GM23338 (cell line): ENCODE measurements at regions not wholly inside any gene's neighbourhood (a gene's known extent, or its start where the extent isn't known, plus 50 kb on each side); places are given as distances from the start of the nearest gene placed in this dataset.

Experiments
- ATAC-seq: fragments of 200-7000 bp; cut with Tn5 transposase; 3 replicates; pipeline ENCODE4 v1.9.1; 2020
- DNase-seq: peaks from one replicate; pipeline ENCODE4 v3.0.0-alpha.2; 2015; ENCODE audit warnings: low spot score
- H2AFZ ChIP-seq: fragments of 200-600 bp; sonication (generic); 2 replicates; pipeline ENCODE4 v1.8.0; 2016; ENCODE audit warnings: antibody characterized with exemption, mild to moderate bottlenecking, moderate library complexity
- H3F3A ChIP-seq: fragments of 200-600 bp; sonication (generic); replicated peaks from 2 replicates; pipeline ENCODE4 v1.8.0; 2017; ENCODE audit warnings: antibody characterized with exemption, mixed run types, low read depth
- H3K27ac ChIP-seq: fragments of 200-600 bp; sonication (generic); 2 replicates; pipeline ENCODE4 v1.6.1; 2016; ENCODE audit warnings: low read depth
- H3K27me3 ChIP-seq: fragments of 200-600 bp; sonication (generic); 2 replicates; pipeline ENCODE4 v1.8.0; 2016; ENCODE audit warnings: mild to moderate bottlenecking, mixed run types, moderate library complexity; ENCODE audit not compliant: insufficient read depth
- H3K36me3 ChIP-seq: fragments of 200-600 bp; sonication (generic); 2 replicates; pipeline ENCODE4 v1.8.0; 2016; ENCODE audit warnings: mild to moderate bottlenecking; ENCODE audit not compliant: insufficient read depth
- H3K4me1 ChIP-seq: fragments of 200-600 bp; sonication (generic); 2 replicates; pipeline ENCODE4 v1.8.0; 2016; ENCODE audit warnings: mild to moderate bottlenecking, moderate library complexity; ENCODE audit not compliant: insufficient read depth
- H3K4me2 ChIP-seq: fragments of 200-600 bp; sonication (generic); 2 replicates; pipeline ENCODE4 v1.7.1; 2017; ENCODE audit warnings: mixed run types
- H3K4me3 ChIP-seq: fragments of 200-600 bp; sonication (generic); 2 replicates; pipeline ENCODE4 v1.6.1; 2016; ENCODE audit warnings: mixed run types
- H3K79me2 ChIP-seq: fragments of 200-600 bp; sonication (generic); replicated peaks from 2 replicates; pipeline ENCODE4 v1.8.0; 2017; ENCODE audit warnings: mild to moderate bottlenecking; ENCODE audit not compliant: insufficient read depth
- H3K9me2 ChIP-seq: fragments of 200-600 bp; sonication (generic); 2 replicates; pipeline ENCODE4 v1.8.0; 2017; ENCODE audit not compliant: insufficient read depth
- H4K20me1 ChIP-seq: fragments of 200-600 bp; sonication (generic); replicated peaks from 2 replicates; pipeline ENCODE4 v1.8.0; 2017; ENCODE audit warnings: mild to moderate bottlenecking; ENCODE audit not compliant: insufficient read depth
- H3K27ac Mint-ChIP-seq: 2 replicates; pipeline ENCODE4 v1.8.0; 2020; ENCODE audit warnings: inconsistent platforms, mild to moderate bottlenecking, moderate library complexity, mixed read lengths
- H3K27me3 Mint-ChIP-seq: 3 replicates; pipeline ENCODE4 v1.8.0; 2022; ENCODE audit warnings: low read depth, mild to moderate bottlenecking, moderate library complexity, mixed read lengths, inconsistent platforms; ENCODE audit not compliant: insufficient read depth, poor library complexity
- H3K36me3 Mint-ChIP-seq: 3 replicates; pipeline ENCODE4 v1.8.0; 2021; ENCODE audit warnings: low read depth, mild to moderate bottlenecking, inconsistent platforms, moderate library complexity, mixed read lengths
- H3K4me1 Mint-ChIP-seq: 3 replicates; pipeline ENCODE4 v1.8.0; 2020; ENCODE audit warnings: mild to moderate bottlenecking, inconsistent platforms, mixed read lengths
- H3K4me3 Mint-ChIP-seq: 3 replicates; pipeline ENCODE4 v1.8.0; 2021; ENCODE audit warnings: moderate library complexity, mild to moderate bottlenecking, inconsistent platforms, mixed read lengths
- H3K9me3 Mint-ChIP-seq: 3 replicates; pipeline ENCODE4 v1.8.0; 2020; ENCODE audit warnings: moderate library complexity, mild to moderate bottlenecking, inconsistent platforms, mixed read lengths
- CREB1 ChIP-seq: fragments of 250-450 bp; sonication (Bioruptor Pico); IDR thresholded peaks from 2 replicates; pipeline ENCODE4 v1.5.0; 2020; ENCODE audit warnings: low read depth, mild to moderate bottlenecking, moderate library complexity
- CTCF ChIP-seq, 2 experiments: fragments of 200-600 bp in 1 of 2; sonication (generic) in 1 of 2; conservative IDR thresholded peaks; 2 replicates each; pipeline versions ENCODE4 v1.5.1 to v1.6.1; 2016 to 2017; ENCODE audit warnings: antibody characterized with exemption in 2 of 2, low read depth in 2 of 2, mild to moderate bottlenecking in 2 of 2, moderate library complexity in 1 of 2
- EZH2 ChIP-seq: fragments of 200-600 bp; sonication (generic); IDR thresholded peaks from one replicate; pipeline ENCODE4 v1.8.0; 2017; ENCODE audit warnings: antibody characterized with exemption, mild to moderate bottlenecking, low read depth; ENCODE audit not compliant: unreplicated experiment
- EZH2phosphoT487 ChIP-seq: fragments of 200-600 bp; sonication (generic); IDR thresholded peaks from one replicate; pipeline ENCODE4 v1.8.1; 2018; ENCODE audit warnings: antibody characterized with exemption; ENCODE audit not compliant: unreplicated experiment
- JUNB ChIP-seq: IDR thresholded peaks from one replicate; pipeline ENCODE4 v1.6.1; 2016; ENCODE audit warnings: antibody characterized with exemption; ENCODE audit not compliant: unreplicated experiment
- NANOG ChIP-seq: IDR thresholded peaks from 2 replicates; pipeline ENCODE4 v1.6.1; 2016; ENCODE audit warnings: antibody characterized with exemption, borderline replicate concordance
- POLR2AphosphoS5 ChIP-seq: IDR thresholded peaks from 2 replicates; pipeline ENCODE4 v1.6.1; 2016; ENCODE audit warnings: antibody characterized with exemption, low read depth
- STAT1 ChIP-seq: IDR thresholded peaks from one replicate; pipeline ENCODE4 v1.6.1; 2016; ENCODE audit warnings: antibody characterized with exemption; ENCODE audit not compliant: unreplicated experiment
- ZNF114 ChIP-seq: fragments of 250-450 bp; sonication (Bioruptor Pico); IDR thresholded peaks from 2 replicates; pipeline ENCODE4 v1.5.0; 2020; ENCODE audit warnings: mild to moderate bottlenecking, moderate library complexity
- ZNF331 ChIP-seq: fragments of 250-450 bp; sonication (Bioruptor Pico); IDR thresholded peaks from 2 replicates; pipeline ENCODE4 v1.5.0; 2020; ENCODE audit warnings: low read depth, mild to moderate bottlenecking, moderate library complexity
- TF ChIP-seq, protein P1 (sequence below): IDR thresholded peaks from 2 replicates; pipeline ENCODE4 v1.6.1; 2016; ENCODE audit warnings: antibody characterized with exemption

GRCh38 chr6:137765059-137765458 lies 102.0 kb upstream of the TNFAIP3 start:
- Histone ChIP-seq H3K79me2 (no peaks in the 10 kb centered on the region), H2AFZ (no peak overlapping the region), H3K4me3 (no peak overlapping the region), H3K4me2 (no peak overlapping the region), H3K9me2 (peaks cover 13% of the 10 kb centered on the region), H3K4me1 (no peaks in the 10 kb centered on the region), H4K20me1 (no peaks in the 10 kb centered on the region), H3K27me3 (no peaks in the 10 kb centered on the region), H3F3A (no peaks in the 10 kb centered on the region), H3K27ac (no peak overlapping the region), H3K36me3 (no peaks in the 10 kb centered on the region)
- H3K9me3 Mint-ChIP-seq = no peaks in the 10 kb centered on the region
- no peaks in the 10 kb centered on the region for H3K36me3 Mint-ChIP-seq
- no peaks in the 10 kb centered on the region for H3K4me1 Mint-ChIP-seq
- peaks cover 2% of the 10 kb centered on the region for H3K27me3 Mint-ChIP-seq
- ATAC-seq (no peak), DNase-seq (no peak)
- no peak overlapping the region for H3K27ac Mint-ChIP-seq
- TF ChIP-seq, protein P1, sequence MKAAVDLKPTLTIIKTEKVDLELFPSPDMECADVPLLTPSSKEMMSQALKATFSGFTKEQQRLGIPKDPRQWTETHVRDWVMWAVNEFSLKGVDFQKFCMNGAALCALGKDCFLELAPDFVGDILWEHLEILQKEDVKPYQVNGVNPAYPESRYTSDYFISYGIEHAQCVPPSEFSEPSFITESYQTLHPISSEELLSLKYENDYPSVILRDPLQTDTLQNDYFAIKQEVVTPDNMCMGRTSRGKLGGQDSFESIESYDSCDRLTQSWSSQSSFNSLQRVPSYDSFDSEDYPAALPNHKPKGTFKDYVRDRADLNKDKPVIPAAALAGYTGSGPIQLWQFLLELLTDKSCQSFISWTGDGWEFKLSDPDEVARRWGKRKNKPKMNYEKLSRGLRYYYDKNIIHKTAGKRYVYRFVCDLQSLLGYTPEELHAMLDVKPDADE = no peak
- TF ChIP-seq NANOG = no peak
- H3K4me3 Mint-ChIP-seq = no peak overlapping the region

- DNase-seq = no peak
- H3K4me3 ChIP-seq = no peak overlapping the region
- H2AFZ ChIP-seq = peak overlapping the region; percentile 38; the same call in 1 of the 2 replicates
- no peak overlapping the region for H3K4me2 ChIP-seq
- H3K27ac ChIP-seq = no peak overlapping the region
- Mint-ChIP-seq H3K9me3 (no peaks in the 10 kb centered on the region), H3K27me3 (peaks cover 2% of the 10 kb centered on the region), H3K4me3 (no peak overlapping the region), H3K4me1 (no peaks in the 10 kb centered on the region), H3K27ac (no peak overlapping the region), H3K36me3 (no peaks in the 10 kb centered on the region)
- no peaks in the 10 kb centered on the region for H3K27me3 ChIP-seq
- no peaks in the 10 kb centered on the region for H3K36me3 ChIP-seq
- H3K79me2 ChIP-seq = no peaks in the 10 kb centered on the region
- H3K9me2 ChIP-seq = peaks cover 17% of the 10 kb centered on the region
- H3F3A ChIP-seq = no peaks in the 10 kb centered on the region
- no peak for ATAC-seq
- no peaks in the 10 kb centered on the region for H3K4me1 ChIP-seq
- no peaks in the 10 kb centered on the region for H4K20me1 ChIP-seq
- TF ChIP-seq STAT1 (no peak), JUNB (no peak), ZNF114 (CRISPR knock-in tag) (no peak), NANOG (no peak), EZH2phosphoT487 (no peak), CREB1 (CRISPR knock-in tag) (no peak), EZH2 (no peak), ZNF331 (CRISPR knock-in tag) (no peak), POLR2AphosphoS5 (no peak), CTCF (conservative IDR thresholded peaks at IDR 0.05; ENCODE audit: low read depth in 2 of 2) (no peak)
- TF ChIP-seq, protein P1 = no peak
These were observed 100.3 kb upstream of the TNFAIP3 start for GRCh38 chr6:137766596-137767370.
